ENCODE measurements at regions not wholly inside any gene's neighbourhood (a gene's known extent, or its start where the extent isn't known, plus 50 kb on each side); places are given as distances from the start of the nearest gene placed in this dataset.
A peak's percentile ranks its signal among the peaks of the same experiment; 100 is the strongest.

GRCh38 chr14:71424941-71425340 lies 507.3 kb upstream of the RGS6 start:
- Histone ChIP-seq H3K79me2 (ENCODE audit: insufficient read depth, low read depth) (no peaks in the 10 kb centered on the region), H3K9ac (no peak overlapping the region), H4K20me1 (ENCODE audit: insufficient read depth) (no peaks in the 10 kb centered on the region), H3K36me3 (ENCODE audit: insufficient read depth) (no peaks in the 10 kb centered on the region), H3K4me1 (ENCODE audit: low read depth, poor library complexity, severe bottlenecking) (peaks cover 2% of the 10 kb centered on the region), H3K27ac (no peak overlapping the region), H3K4me3 (IDR thresholded peaks at IDR 0.05; ENCODE audit: insufficient read depth, low read depth, low read length) (no peak overlapping the region), H2AFZ (ENCODE audit: low read depth) (no peak overlapping the region), H3K27me3 (ENCODE audit: insufficient read depth, low read depth) (no peaks in the 10 kb centered on the region), H3K4me2 (no peak overlapping the region)
- TF ChIP-seq CTCF (conservative IDR thresholded peaks at IDR 0.05; ENCODE audit: low read depth, low read length) = no peak

- Histone ChIP-seq H3K4me3 (IDR thresholded peaks at IDR 0.05; ENCODE audit: insufficient read depth, low read depth, low read length) (no peak overlapping the region), H3K79me2 (ENCODE audit: insufficient read depth, low read depth) (no peaks in the 10 kb centered on the region)
- no peak for TF ChIP-seq CTCF (conservative IDR thresholded peaks at IDR 0.05; ENCODE audit: low read depth, low read length)
Measured at GRCh38 chr14:71426001-71426400, 506.2 kb upstream of the RGS6 start.

GRCh38 chr14:71429902-71430301 lies 502.3 kb upstream of the RGS6 start:
- Histone ChIP-seq H3K36me3 (ENCODE audit: insufficient read depth) (no peaks in the 10 kb centered on the region), H3K27ac (no peak overlapping the region), H3K4me2 (no peak overlapping the region), H3K79me2 (ENCODE audit: insufficient read depth, low read depth) (no peaks in the 10 kb centered on the region), H3K4me3 (IDR thresholded peaks at IDR 0.05; ENCODE audit: insufficient read depth, low read depth, low read length) (no peak overlapping the region), H3K4me1 (ENCODE audit: low read depth, poor library complexity, severe bottlenecking) (peaks cover 16% of the 10 kb centered on the region), H3K9ac (no peak overlapping the region), H3K27me3 (ENCODE audit: insufficient read depth, low read depth) (no peaks in the 10 kb centered on the region), H2AFZ (ENCODE audit: low read depth) (no peak overlapping the region), H4K20me1 (ENCODE audit: insufficient read depth) (no peaks in the 10 kb centered on the region)
- TF ChIP-seq CTCF (conservative IDR thresholded peaks at IDR 0.05; ENCODE audit: low read depth, low read length) = no peak

More at GRCh38 chr14:71426001-71426400, 506.2 kb upstream of the RGS6 start:
- peaks cover 13% of the 10 kb centered on the region for H3K4me1 ChIP-seq (ENCODE audit: low read depth, poor library complexity, severe bottlenecking)
- no peak overlapping the region for H3K4me2 ChIP-seq
- H3K27me3 ChIP-seq (ENCODE audit: insufficient read depth, low read depth) = no peaks in the 10 kb centered on the region
- no peaks in the 10 kb centered on the region for H4K20me1 ChIP-seq (ENCODE audit: insufficient read depth)
- H3K9ac ChIP-seq = no peak overlapping the region
- H2AFZ ChIP-seq (ENCODE audit: low read depth) = no peak overlapping the region
- no peaks in the 10 kb centered on the region for H3K36me3 ChIP-seq (ENCODE audit: insufficient read depth)
- no peak overlapping the region for H3K27ac ChIP-seq

GRCh38 chr14:71430321-71430677 lies 501.9 kb upstream of the RGS6 start:
- H3K4me2 ChIP-seq = 0 out of 2 replicates have a peak overlapping the region, but pooled peaks have one; percentile 7

More at GRCh38 chr14:71430321-71430677, 501.9 kb upstream of the RGS6 start:
- Histone ChIP-seq H3K79me2 (ENCODE audit: insufficient read depth, low read depth) (no peaks in the 10 kb centered on the region), H3K4me3 (IDR thresholded peaks at IDR 0.05; ENCODE audit: insufficient read depth, low read depth, low read length) (no peak overlapping the region), H3K9ac (no peak overlapping the region), H3K36me3 (ENCODE audit: insufficient read depth) (no peaks in the 10 kb centered on the region), H4K20me1 (ENCODE audit: insufficient read depth) (no peaks in the 10 kb centered on the region), H2AFZ (ENCODE audit: low read depth) (no peak overlapping the region), H3K4me1 (ENCODE audit: low read depth, poor library complexity, severe bottlenecking) (peaks cover 16% of the 10 kb centered on the region), H3K27ac (no peak overlapping the region), H3K27me3 (ENCODE audit: insufficient read depth, low read depth) (no peaks in the 10 kb centered on the region)
- TF ChIP-seq CTCF (conservative IDR thresholded peaks at IDR 0.05; ENCODE audit: low read depth, low read length) = no peak
